GM19397 (cell line): ENCODE measurements at regions not wholly inside any gene's neighbourhood (a gene's known extent, or its start where the extent isn't known, plus 50 kb on each side); places are given as distances from the start of the nearest gene placed in this dataset.
"Not testable (repeated sequence)": the region's sequence is repeated elsewhere in the genome, so short reads cannot be mapped to it uniquely, and the experiment has no call there.

ENCODE experiments used
- ATAC-seq: cut with Tn5 transposase; IDR thresholded peaks from one replicate; pipeline ENCODE4 v1.9.1; 2021; ENCODE audit warnings: mild to moderate bottlenecking, moderate library complexity; ENCODE audit not compliant: unreplicated experiment

GRCh38 chr2:406231-406630 lies 118.3 kb upstream of the ALKAL2 start:
- ATAC-seq: no peak

- ATAC-seq: no peak
Observed at GRCh38 chr2:404581-404980, 116.7 kb upstream of the ALKAL2 start.

GRCh38 chr2:403682-404081 lies 115.8 kb upstream of the ALKAL2 start:
- no peak for ATAC-seq

- ATAC-seq: no peak
Observed at GRCh38 chr2:402721-403120, 114.8 kb upstream of the ALKAL2 start.

GRCh38 chr2:402206-402605 lies 114.3 kb upstream of the ALKAL2 start:
- ATAC-seq: no peak

GRCh38 chr2:401019-401679 lies 113.3 kb upstream of the ALKAL2 start:
- no peak for ATAC-seq

- ATAC-seq: no peak
Observed at GRCh38 chr2:397926-398325, 110.0 kb upstream of the ALKAL2 start.

GRCh38 chr2:397521-397920 lies 109.6 kb upstream of the ALKAL2 start:
- no peak for ATAC-seq

- ATAC-seq: no peak
Observed at GRCh38 chr2:396903-397302, 109.0 kb upstream of the ALKAL2 start.

GRCh38 chr2:395886-396285 lies 108.0 kb upstream of the ALKAL2 start:
- ATAC-seq: no peak

GRCh38 chr2:393711-394696 lies 106.1 kb upstream of the ALKAL2 start:
- ATAC-seq: no peak

GRCh38 chr2:392926-393280 lies 105.0 kb upstream of the ALKAL2 start:
- ATAC-seq: no peak

GRCh38 chr2:392181-392925 lies 104.5 kb upstream of the ALKAL2 start:
- no peak for ATAC-seq

GRCh38 chr2:391696-392095 lies 103.8 kb upstream of the ALKAL2 start:
- ATAC-seq: no peak

- ATAC-seq: no peak
Observed at GRCh38 chr2:390959-391358, 103.1 kb upstream of the ALKAL2 start.

- not testable (repeated sequence) for ATAC-seq
Observed at GRCh38 chr2:389985-390384, 102.1 kb upstream of the ALKAL2 start.

- ATAC-seq: not testable (repeated sequence)
Observed at GRCh38 chr2:388752-389151, 100.9 kb upstream of the ALKAL2 start.

- ATAC-seq: no peak
Observed at GRCh38 chr2:387980-388421, 100.1 kb upstream of the ALKAL2 start.

- no peak for ATAC-seq
Observed at GRCh38 chr2:386406-387103, 98.7 kb upstream of the ALKAL2 start.

- ATAC-seq: no peak
Observed at GRCh38 chr2:385785-386184, 97.9 kb upstream of the ALKAL2 start.

GRCh38 chr2:385061-385460 lies 97.2 kb upstream of the ALKAL2 start:
- ATAC-seq: no peak
